COLO668 (cell line): ENCODE measurements at regions not wholly inside any gene's neighbourhood (a gene's known extent, or its start where the extent isn't known, plus 50 kb on each side); places are given as distances from the start of the nearest gene placed in this dataset.

Source experiments
- DNase-seq: peaks from one replicate; lab custom pipeline; 2025; ENCODE audit not compliant: unreplicated experiment; lab: John Stamatoyannopoulos, UW

DNA sequence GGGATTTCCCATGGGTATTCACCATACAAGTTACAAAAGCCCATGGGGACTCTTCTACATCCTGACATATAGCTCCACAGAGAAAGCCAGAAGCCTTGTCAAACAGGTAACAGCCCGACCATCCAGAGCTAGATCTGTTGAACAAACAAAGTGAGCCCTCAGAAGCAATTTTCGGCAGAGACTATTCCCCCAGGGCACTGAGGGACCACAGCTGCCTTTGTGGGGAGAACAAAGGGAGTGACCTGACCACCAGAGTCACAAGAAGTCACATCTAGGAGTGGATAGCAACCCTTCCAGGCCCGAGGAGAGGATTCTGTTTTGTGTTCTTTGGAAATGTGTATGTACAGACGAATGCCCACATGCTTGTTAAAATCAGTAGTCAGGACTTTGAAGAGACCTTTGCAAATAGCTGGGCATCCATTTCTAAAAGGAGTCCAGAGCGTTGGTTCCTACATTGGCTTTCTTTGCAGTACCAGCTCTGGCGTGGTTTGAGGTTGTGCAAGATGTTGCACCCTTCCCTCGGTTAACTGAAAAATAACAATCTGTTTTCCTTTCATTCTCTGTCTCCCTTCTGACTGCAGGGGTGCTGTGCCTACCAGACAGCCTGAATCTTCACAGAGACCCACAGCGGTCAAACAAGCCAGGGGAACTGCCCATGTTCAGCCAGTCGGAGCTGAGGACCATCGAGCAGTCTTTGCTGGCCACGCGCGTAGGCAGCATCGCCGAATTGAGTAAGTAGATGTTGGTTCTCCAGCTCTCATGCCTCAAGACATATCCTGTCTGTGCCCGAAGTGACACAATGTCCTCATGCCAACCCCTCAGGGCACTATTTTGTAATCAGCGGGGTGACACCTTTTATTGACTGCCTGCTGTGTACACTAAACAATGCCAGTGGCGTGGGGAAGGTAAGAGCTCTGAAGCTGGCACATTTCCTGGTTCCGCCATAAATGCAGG lies 165.4 kb upstream of the PWP1 start:
- no peak for DNase-seq

DNA sequence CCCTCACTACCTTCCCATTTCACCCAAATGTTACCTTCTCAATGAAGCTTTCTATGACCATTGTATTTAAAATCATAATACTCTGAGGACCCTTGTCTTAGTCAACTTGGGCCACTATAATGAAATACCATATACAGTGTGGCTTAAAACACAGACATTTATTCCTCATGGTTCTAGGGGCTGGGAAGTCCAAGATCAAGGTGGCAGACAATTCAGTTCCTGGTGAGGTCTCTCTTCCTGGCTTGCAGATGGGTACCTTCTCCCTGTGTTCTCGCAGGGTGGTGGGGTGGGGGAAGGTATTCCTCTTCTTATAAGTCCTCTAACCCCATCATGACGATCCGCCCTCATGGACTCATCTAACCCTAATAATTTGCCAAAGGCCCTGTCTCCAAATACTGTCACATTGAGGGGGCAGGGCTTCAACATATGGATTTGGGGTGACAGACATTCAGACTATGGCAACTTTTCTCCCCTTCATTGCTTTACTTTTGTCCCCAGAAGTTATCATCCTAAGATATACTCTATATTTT lies 163.7 kb upstream of the PWP1 start:
- DNase-seq, result no peak

GRCh38 chr12:107522692-107523477 lies 162.7 kb upstream of the PWP1 start:
- no peak for DNase-seq

DNA sequence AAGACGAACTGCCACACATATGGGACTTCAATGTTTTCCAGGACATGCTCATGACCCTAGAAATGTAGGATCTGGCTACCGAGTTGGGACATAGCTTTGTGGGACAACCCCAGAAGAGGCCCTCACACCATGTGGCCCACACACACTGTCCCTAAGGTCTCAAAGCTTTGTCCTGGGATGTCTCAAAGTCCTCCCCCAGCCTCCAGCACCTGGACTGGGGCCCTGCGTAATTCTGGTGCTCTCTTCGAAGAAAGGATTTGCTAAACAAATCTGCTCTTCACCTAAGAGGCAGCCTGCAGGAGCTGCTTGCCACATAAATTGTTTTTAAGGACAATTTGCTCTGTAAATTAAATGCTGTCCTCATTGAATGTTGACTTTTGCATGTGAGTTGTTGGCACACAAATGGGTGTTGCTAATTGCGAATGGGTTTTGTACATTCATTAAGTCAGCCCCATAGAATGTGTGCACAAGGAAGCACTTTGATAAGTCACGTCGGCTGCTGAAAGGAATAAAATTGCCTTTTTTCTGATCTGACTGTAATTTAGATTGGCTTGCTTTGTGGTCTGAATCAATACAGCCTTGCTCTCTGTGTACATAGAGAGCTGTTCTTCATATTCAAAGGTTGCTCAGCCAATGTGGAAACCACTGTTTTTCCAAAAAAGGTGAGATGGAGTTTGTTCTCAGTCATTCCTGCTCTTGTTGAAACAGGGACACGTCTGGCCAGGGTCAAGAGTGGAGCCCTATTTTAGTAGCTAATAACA lies 161.6 kb upstream of the PWP1 start:
- no peak for DNase-seq

DNA sequence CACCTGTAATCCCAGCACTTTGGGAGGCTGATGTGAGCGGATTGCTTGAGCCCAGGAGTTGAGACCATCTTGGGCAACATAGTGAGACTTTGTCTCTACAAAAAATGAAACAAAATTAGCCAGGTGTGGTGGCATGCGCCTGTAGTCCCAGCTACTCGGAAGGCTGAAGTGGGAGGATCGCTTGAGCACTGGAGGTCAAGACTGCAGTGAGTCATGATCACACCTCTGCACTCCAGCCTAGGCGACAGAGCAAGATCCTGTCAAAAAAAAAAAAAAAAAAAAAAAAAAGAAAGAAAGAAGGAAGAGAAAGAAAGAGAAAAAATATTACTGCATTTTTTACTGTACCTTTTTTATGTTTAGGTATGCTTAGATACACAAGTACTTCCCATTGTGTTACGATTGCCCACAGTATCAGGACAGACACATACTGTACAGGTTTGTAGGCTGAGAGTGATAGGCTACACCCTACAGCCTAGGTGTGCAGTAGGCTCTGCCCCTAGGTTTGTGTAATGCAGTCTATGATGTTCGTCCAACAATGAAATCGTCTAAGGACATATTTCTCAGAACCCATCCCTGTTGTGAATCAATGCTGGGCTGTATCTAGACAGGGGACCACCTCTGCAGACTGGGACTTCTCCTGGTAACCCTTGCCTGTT lies 160.4 kb upstream of the PWP1 start:
- DNase-seq, result no peak

GRCh38 chr12:107525719-107526554 lies 159.7 kb upstream of the PWP1 start:
- DNase-seq, result no peak

DNA sequence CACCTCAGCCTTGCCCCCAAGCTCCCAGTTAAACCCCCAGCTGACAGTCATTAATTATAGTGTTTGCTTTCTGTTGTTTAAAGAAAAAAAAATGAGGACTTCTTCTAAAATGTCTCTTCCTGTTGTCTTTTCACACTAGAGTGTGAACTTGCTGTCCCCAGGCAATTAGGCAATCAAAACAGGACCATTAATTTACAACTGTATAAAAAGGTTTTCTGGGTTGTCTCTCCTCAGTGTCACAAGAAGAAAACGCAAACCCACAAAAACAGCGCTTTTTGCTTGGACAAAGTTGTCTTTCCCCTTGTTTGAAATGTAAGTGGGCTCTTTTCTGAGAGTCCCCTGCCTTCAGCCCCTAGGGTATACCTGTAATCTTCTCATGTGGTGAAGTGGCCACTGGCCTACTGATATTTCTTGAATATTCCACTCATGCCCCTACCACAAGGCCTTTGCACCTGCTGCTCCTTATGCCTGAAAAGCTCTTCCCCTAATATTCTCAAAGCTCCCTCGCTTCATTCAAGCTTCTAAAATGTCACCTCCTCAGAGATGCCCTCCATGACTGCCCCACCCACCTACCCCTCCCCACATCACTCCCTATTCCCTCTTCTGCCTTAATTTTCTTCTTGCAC lies 158.9 kb upstream of the PWP1 start:
- no peak for DNase-seq

GRCh38 chr12:107528731-107529365 lies 156.8 kb upstream of the PWP1 start:
- no peak for DNase-seq

- DNase-seq, result no peak
Observed at GRCh38 chr12:107529991-107530390, 155.6 kb upstream of the PWP1 start.

DNA sequence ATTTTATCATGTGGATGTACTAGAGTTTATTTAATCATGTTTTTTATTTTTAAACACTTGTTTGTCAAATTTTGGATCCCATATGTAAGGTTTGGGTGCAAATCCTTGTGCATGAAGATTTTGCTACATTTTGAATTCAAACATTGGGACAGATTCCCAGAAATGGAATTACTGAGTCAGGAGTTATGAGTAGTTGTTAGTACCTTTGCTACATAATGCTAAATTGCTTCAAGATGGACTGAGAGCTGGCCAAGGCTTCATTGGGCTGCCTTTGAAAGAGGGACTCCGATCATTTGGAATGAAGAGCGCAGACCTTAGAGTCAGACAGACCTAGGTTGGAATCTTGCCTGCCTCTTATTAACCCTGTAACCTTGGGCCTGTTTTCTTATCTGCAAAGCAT lies 154.9 kb upstream of the PWP1 start:
- DNase-seq, result no peak

GRCh38 chr12:107533218-107533617 lies 152.4 kb upstream of the PWP1 start:
- DNase-seq, result no peak

DNA sequence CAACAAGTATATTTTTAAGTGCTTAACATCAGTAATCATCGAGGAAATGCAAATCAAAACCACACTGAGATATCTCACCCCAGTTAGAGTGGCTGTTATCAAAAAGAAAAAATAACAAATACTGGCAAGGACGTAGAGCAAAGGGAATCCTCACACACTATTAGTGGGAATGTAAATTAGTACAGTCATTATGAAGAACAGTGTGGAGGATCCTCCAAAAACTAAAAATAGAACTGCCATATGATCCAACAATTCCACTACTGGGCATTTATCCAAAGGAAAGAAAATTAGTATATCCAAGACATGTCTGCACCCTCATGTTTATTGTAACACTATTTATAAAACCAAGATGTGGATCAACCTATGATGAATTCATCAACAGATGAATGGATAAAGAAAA lies 149.0 kb upstream of the PWP1 start:
- DNase-seq, result no peak

DNA sequence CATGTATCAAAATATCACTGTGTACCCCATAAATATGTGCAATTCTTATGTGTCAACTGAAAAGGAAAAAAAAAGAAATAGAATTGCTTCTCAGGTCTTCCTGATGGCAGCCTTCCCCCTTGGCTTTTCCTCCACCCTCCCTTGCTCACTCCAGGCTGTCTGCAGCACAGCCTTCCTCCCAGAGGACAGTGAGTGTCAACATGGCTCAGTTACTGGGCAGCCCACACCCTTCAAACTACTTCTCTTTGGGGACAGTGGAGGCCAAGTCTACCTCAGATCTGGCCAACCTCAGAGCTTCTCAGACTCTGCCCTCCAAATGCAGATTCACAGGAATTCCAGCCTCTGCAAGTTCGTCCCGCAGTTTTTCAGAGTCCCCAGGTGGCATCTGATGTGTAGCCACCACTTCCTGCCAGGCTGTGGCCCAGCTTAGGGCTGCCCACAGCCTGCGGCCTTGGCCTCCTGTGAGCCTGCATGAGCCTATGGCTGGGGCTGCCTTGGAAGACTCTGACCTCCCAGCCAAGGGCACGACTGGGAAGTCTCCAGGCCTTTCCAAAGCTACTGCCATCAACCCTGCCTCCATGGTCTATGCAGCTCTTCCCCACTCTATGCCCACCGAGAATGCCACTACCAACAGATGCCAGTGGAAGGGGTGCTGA lies 148.0 kb upstream of the PWP1 start:
- DNase-seq, result no peak

- no peak for DNase-seq
Observed at GRCh38 chr12:107539196-107539939, 146.2 kb upstream of the PWP1 start.

DNA sequence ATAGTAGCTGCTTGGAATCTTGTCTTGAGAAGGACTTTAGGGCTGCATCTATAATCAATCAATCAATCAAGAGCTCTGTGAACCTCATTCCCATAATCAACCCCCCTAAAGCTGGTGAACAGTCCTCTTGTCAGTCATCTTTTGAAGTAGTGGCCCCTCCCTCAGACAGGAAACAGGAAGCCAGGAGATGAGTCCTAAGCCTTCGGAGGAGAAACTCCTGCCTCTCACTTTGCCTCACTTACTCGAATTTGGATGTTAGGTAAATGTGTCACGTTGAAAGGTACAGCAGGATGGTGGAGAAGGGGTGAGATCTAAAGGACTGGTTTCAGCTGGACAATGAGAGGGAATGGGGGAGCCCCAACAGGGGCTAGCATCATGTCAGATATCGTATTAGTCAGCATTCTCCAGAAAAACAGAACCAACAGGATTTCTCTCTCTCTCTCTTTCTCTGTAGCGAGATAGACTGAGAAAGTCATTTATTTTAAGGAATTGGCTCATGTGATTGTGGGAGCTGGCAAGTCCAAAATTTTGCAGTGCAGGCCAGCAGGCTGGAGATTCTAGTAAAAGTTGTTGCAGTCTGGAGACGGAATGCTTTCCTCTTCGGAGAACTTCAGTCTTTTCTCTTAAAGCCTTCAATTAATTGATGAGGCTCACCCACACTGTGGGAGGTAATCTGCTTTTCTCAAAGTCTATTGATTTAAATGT lies 144.4 kb upstream of the PWP1 start:
- no peak for DNase-seq

DNA sequence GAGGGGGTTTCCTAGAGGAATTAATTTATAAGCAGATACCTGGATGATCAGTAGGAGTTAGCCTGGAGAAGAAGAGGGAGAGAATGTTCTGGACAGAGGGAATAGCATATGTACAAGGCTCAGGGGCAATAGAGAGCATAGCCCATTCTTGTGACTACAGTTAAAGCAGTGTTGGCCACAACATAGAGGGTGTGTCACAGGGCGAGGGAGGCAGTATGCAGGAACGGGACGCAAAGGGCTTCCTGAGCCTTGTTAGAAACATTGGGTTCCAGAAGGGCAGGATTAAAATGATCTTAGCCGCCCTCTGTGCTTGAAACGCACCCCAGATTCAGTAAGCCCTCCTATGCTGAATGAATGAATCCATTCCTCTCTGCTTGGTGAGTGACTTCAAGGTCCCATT lies 142.2 kb upstream of the PWP1 start:
- DNase-seq, result no peak

DNA sequence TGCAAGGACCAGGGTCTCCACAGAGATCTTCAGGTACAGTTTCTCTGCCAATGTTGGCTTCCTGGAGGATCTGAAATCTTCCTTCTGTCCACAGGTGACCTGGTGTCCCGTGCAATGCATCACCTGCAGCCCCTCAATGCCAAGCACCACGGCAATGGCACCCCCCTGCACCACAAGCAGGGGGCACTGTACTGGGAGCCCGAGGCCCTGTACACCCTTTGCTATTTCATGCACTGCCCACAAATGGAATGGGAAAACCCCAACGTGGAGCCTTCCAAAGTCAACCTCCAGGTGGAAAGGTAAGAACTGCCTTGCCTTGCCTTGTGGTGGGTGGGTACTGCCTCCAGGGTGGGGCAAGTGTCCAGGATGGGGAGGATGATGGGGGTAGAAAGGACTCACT lies 141.8 kb upstream of the PWP1 start:
- no peak for DNase-seq
